ENCODE measurements at regions not wholly inside any gene's neighbourhood (a gene's known extent, or its start where the extent isn't known, plus 50 kb on each side); places are given as distances from the start of the nearest gene placed in this dataset.

DNA sequence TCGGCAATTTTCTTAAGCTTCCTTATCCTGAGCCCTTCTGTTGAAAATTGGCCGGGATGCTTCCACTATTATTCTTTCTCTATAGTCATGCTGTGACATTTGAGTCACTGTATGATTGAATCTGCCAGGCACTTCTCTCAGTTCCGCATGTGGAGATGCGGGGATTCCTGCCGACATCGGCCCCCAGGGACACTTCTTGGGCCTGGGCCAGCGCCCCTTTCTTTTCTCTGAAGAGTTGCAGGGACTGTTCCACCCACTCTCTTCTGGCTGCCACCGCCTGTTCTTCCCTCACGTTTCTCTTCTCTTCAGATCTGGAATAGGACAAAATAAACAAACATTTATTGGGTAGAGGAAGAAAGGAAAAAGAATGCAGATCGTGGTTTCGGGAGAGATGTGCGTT, 310.1 kb downstream of the ETNK1 start:
- H3K4me3 ChIP-seq (ENCODE audit: low read depth, low read length) = peak overlapping the region; percentile 55
- peak; percentile 40 for DNase-seq (ENCODE audit: low read depth)
- TF ChIP-seq, protein P1, sequence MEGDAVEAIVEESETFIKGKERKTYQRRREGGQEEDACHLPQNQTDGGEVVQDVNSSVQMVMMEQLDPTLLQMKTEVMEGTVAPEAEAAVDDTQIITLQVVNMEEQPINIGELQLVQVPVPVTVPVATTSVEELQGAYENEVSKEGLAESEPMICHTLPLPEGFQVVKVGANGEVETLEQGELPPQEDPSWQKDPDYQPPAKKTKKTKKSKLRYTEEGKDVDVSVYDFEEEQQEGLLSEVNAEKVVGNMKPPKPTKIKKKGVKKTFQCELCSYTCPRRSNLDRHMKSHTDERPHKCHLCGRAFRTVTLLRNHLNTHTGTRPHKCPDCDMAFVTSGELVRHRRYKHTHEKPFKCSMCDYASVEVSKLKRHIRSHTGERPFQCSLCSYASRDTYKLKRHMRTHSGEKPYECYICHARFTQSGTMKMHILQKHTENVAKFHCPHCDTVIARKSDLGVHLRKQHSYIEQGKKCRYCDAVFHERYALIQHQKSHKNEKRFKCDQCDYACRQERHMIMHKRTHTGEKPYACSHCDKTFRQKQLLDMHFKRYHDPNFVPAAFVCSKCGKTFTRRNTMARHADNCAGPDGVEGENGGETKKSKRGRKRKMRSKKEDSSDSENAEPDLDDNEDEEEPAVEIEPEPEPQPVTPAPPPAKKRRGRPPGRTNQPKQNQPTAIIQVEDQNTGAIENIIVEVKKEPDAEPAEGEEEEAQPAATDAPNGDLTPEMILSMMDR (conservative IDR thresholded peaks at IDR 0.05; ENCODE audit: low read depth, low read length) = peak; percentile 26

DNA sequence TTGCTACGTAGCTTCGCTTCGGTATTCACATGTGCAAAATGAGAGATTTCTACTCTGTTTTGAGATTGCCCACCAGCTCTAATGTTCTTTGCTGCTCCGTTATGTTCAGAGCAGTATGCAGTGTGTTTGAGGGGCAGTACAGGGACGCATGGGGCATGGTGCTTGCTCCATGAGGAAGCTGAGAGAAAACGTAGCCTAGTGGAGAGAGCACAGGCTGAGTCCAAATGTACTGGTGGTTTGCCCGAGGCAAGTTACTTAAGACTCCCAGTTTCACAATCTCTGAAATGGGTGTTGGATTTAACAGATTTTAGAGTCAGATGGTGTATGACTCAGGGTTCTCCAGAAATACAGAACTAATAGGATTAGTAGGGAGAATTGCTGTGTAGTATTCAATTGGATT, 310.5 kb downstream of the ETNK1 start:
- DNase-seq (ENCODE audit: low read depth) = peak; percentile 68
- H3K4me3 ChIP-seq (ENCODE audit: low read depth, low read length) = peak overlapping the region; percentile 55
- TF ChIP-seq, protein P1 (conservative IDR thresholded peaks at IDR 0.05; ENCODE audit: low read depth, low read length) = peak; percentile 7

DNA sequence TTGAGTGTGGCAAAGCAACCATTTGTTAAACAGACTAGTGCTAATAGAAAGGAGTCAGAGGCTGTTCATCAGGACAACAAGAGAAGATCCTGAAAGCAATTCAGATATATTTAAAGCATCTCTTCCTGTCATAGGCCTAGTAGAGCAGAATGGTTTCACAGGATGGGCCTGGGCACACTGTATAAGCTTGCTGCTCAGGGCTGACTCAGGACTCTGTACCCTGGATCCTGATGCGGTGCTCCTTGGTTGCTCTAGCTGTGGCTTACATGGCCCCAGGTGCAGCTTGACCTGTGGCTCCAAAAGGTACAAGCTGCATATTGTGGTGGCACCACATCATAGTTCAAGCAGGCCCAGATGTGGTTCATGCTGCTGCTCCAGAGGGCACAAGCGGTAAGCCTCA, 313.4 kb downstream of the ETNK1 start:
- H3K4me3 ChIP-seq (ENCODE audit: low read depth, low read length) = no peak overlapping the region
- TF ChIP-seq, protein P1 (conservative IDR thresholded peaks at IDR 0.05; ENCODE audit: low read depth, low read length) = no peak
- no peak for DNase-seq (ENCODE audit: low read depth)

DNA sequence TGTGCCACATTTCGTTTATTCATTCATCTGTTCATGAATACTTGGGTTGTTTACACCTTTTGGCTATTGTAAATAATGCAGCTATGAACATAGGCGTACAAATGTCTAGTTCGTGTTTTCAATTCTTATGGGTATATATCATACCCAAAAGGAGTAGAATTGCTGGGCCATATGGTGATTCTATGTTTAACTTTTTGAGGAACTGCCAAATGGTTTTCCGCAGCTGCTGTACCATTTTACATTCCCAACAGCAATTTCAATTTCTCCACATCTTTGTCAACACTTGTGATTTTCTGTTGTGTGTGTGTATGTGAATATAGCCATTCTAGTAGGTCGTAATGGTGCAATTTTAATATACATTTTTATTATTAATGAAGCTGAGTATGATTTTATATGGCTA, 326.2 kb downstream of the ETNK1 start:
- DNase-seq (ENCODE audit: low read depth) = no peak
- TF ChIP-seq, protein P1 (conservative IDR thresholded peaks at IDR 0.05; ENCODE audit: low read depth, low read length) = no peak
- H3K4me3 ChIP-seq (ENCODE audit: low read depth, low read length) = no peak overlapping the region

DNA sequence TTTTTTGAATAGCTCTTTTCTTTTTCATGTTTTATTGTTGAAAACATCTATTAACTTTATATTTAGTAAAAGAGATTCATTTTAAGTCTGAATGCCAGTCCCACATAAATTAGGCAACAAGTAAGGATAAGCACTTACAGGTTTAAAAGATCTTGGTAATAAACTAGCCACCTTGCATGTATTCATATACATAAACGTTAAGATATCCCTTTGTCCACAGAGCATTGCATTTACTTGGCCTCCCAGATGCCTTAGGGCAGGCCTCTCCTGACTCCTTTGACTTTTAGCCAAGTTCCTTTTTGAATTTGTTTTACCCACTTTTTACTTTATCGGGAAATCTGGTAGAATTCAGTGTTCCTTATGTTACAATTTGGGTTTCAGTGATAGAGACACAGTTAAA, 331.7 kb downstream of the ETNK1 start:
- no peak for DNase-seq (ENCODE audit: low read depth)
- TF ChIP-seq, protein P1 (conservative IDR thresholded peaks at IDR 0.05; ENCODE audit: low read depth, low read length) = no peak
- H3K4me3 ChIP-seq (ENCODE audit: low read depth, low read length) = no peak overlapping the region

DNA sequence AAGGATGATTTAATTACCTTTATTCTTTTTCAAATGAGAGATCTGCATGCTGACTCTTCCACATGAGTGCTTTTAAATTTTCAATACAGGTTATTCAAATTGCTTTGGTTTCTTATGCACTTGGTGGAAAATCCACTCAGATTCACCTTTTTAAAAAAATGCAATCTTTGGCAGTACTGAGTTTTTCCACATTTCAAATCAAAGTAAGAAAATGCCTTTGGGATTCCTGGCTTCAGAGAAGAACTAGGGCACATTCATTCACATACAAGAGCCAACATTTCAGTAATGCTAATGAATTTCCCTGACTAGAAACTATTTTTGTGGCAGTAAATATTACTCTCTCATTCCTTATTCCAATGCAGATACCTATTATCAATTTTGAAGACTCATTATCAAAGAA, 342.2 kb downstream of the ETNK1 start:
- no peak for DNase-seq (ENCODE audit: low read depth)
- TF ChIP-seq, protein P1 (conservative IDR thresholded peaks at IDR 0.05; ENCODE audit: low read depth, low read length) = no peak
- no peak overlapping the region for H3K4me3 ChIP-seq (ENCODE audit: low read depth, low read length)

DNA sequence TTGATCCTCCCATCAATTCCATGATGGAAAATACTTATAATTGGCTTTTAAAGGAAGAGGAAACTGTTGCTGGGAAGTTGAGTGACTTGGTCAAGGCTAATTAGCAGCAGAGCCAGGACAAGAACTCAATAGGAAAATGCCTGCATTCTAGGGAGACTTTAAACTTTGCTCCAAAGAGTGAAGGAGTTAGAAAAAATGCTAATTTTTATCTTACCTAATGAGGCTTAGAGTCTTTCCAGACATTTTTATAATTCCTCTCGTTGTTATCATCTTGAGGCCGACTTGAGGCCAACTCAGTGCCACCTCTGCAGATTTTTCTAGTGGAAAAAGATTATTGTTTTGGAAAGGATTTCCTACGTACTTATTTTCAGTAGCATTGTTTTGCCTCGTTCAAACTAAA, 344.6 kb downstream of the ETNK1 start:
- DNase-seq (ENCODE audit: low read depth) = no peak
- H3K4me3 ChIP-seq (ENCODE audit: low read depth, low read length) = no peak overlapping the region

More for the DNA sequence above, 344.6 kb downstream of the ETNK1 start:
- TF ChIP-seq, protein P1 (conservative IDR thresholded peaks at IDR 0.05; ENCODE audit: low read depth, low read length) = no peak
